ENCODE measurements at regions not wholly inside any gene's neighbourhood (a gene's known extent, or its start where the extent isn't known, plus 50 kb on each side); places are given as distances from the start of the nearest gene placed in this dataset.
"Not testable (repeated sequence)": the region's sequence is repeated elsewhere in the genome, so short reads cannot be mapped to it uniquely, and the experiment has no call there.

- in situ Hi-C loops (cut with HindIII; ENCODE audit: low sequenced_read_pairs), result not testable (repeated sequence)
These were observed 216.3 kb upstream of the CCL2 start for GRCh38 chr17:34038786-34039185.

- in situ Hi-C loops (cut with HindIII; ENCODE audit: low sequenced_read_pairs), result not testable (repeated sequence)
These were observed 215.9 kb upstream of the CCL2 start for GRCh38 chr17:34039213-34039612.

GRCh38 chr17:34039759-34040555, 215.1 kb upstream of the CCL2 start:
- in situ Hi-C loops (cut with HindIII; ENCODE audit: low sequenced_read_pairs), result not testable (repeated sequence)

- in situ Hi-C loops (cut with HindIII; ENCODE audit: low sequenced_read_pairs), result no loop called here
These were observed 209.1 kb upstream of the CCL2 start for GRCh38 chr17:34045990-34046389.

- in situ Hi-C loops (cut with HindIII; ENCODE audit: low sequenced_read_pairs), result no loop called here
These were observed 204.0 kb upstream of the CCL2 start for GRCh38 chr17:34051046-34051445.

- in situ Hi-C loops (cut with HindIII; ENCODE audit: low sequenced_read_pairs), result no loop called here
These were observed 200.6 kb upstream of the CCL2 start for GRCh38 chr17:34054495-34054894.

GRCh38 chr17:34055606-34056005, 199.5 kb upstream of the CCL2 start:
- in situ Hi-C loops (cut with HindIII; ENCODE audit: low sequenced_read_pairs), result no loop called here

- in situ Hi-C loops (cut with HindIII; ENCODE audit: low sequenced_read_pairs), result no loop called here
These were observed 195.5 kb upstream of the CCL2 start for GRCh38 chr17:34059423-34060220.

GRCh38 chr17:34066528-34066927, 188.6 kb upstream of the CCL2 start:
- in situ Hi-C loops (cut with HindIII; ENCODE audit: low sequenced_read_pairs), result no loop called here

- in situ Hi-C loops (cut with HindIII; ENCODE audit: low sequenced_read_pairs), result no loop called here
These were observed 188.1 kb upstream of the CCL2 start for GRCh38 chr17:34067011-34067410.

GRCh38 chr17:34068571-34068970, 186.5 kb upstream of the CCL2 start:
- in situ Hi-C loops (cut with HindIII; ENCODE audit: low sequenced_read_pairs), result no loop called here

- in situ Hi-C loops (cut with HindIII; ENCODE audit: low sequenced_read_pairs), result no loop called here
These were observed 184.4 kb upstream of the CCL2 start for GRCh38 chr17:34070712-34071111.

- in situ Hi-C loops (cut with HindIII; ENCODE audit: low sequenced_read_pairs), result no loop called here
These were observed 183.1 kb upstream of the CCL2 start for GRCh38 chr17:34071886-34072420.

- in situ Hi-C loops (cut with HindIII; ENCODE audit: low sequenced_read_pairs), result loop anchor here (5.0 kb wide), 1 partner anchor 57 kb away; no protein-coding TSS in a partner anchor
These were observed 180.0 kb upstream of the CCL2 start for GRCh38 chr17:34075076-34075475.

- in situ Hi-C loops (cut with HindIII; ENCODE audit: low sequenced_read_pairs), result loop anchor here (5.0 kb wide), 1 partner anchor 55 kb away; no protein-coding TSS in a partner anchor
These were observed 178.1 kb upstream of the CCL2 start for GRCh38 chr17:34076743-34077631.

- in situ Hi-C loops (cut with HindIII; ENCODE audit: low sequenced_read_pairs), result no loop called here
These were observed 173.8 kb upstream of the CCL2 start for GRCh38 chr17:34081269-34081668.

GRCh38 chr17:34082404-34082803, 172.7 kb upstream of the CCL2 start:
- in situ Hi-C loops (cut with HindIII; ENCODE audit: low sequenced_read_pairs), result no loop called here

GRCh38 chr17:34089042-34089441, 166.0 kb upstream of the CCL2 start:
- in situ Hi-C loops (cut with HindIII; ENCODE audit: low sequenced_read_pairs), result not testable (repeated sequence)

- in situ Hi-C loops (cut with HindIII; ENCODE audit: low sequenced_read_pairs), result no loop called here
These were observed 164.5 kb upstream of the CCL2 start for GRCh38 chr17:34090593-34090992.

GRCh38 chr17:34091975-34092374, 163.1 kb upstream of the CCL2 start:
- in situ Hi-C loops (cut with HindIII; ENCODE audit: low sequenced_read_pairs), result no loop called here

GRCh38 chr17:34095106-34095505, 160.0 kb upstream of the CCL2 start:
- in situ Hi-C loops (cut with HindIII; ENCODE audit: low sequenced_read_pairs), result no loop called here
